BE2C (cell line): ENCODE measurements at regions not wholly inside any gene's neighbourhood (a gene's known extent, or its start where the extent isn't known, plus 50 kb on each side); places are given as distances from the start of the nearest gene placed in this dataset.

Source experiments
- DNase-seq: peaks from one replicate; pipeline ENCODE4 v3.0.0-alpha.2; 2020
- H3K27me3 ChIP-seq: fragments of 250-450 bp; sonication (Bioruptor Pico); 2 replicates; pipeline ENCODE4 v1.5.1; 2020; ENCODE audit warnings: mild to moderate bottlenecking
- H3K36me3 ChIP-seq: fragments of 250-450 bp; sonication (Bioruptor Pico); 2 replicates; pipeline ENCODE4 v1.5.1; 2020; ENCODE audit warnings: mild to moderate bottlenecking
- H3K4me1 ChIP-seq: fragments of 250-450 bp; sonication (Bioruptor Pico); 2 replicates; pipeline ENCODE4 v1.5.1; 2020
- H3K4me3 ChIP-seq: 2 replicates; pipeline ENCODE4 v1.5.1; 2011; ENCODE audit warnings: low read depth, low read length
- H3K9me3 ChIP-seq: fragments of 250-450 bp; sonication (Bioruptor Pico); 2 replicates; pipeline ENCODE4 v1.5.1; 2020
- CTCF ChIP-seq: IDR thresholded peaks from 2 replicates; pipeline ENCODE4 v1.5.1; 2012; ENCODE audit warnings: mild to moderate bottlenecking, low read depth, low read length

- Histone ChIP-seq H3K4me1 (peaks cover 17% of the 10 kb centered on the region), H3K27me3 (no peaks in the 10 kb centered on the region), H3K36me3 (no peaks in the 10 kb centered on the region), H3K9me3 (no peaks in the 10 kb centered on the region), H3K4me3 (no peak overlapping the region)
- no peak for DNase-seq
- no peak for TF ChIP-seq CTCF
These were observed 1019.5 kb downstream of the NR2F1-AS1 start for GRCh38 chr5:92561411-92561959.

GRCh38 chr5:92560698-92561401, 1020.2 kb downstream of the NR2F1-AS1 start:
- H3K4me1 ChIP-seq, result peaks cover 17% of the 10 kb centered on the region
- H3K4me3 ChIP-seq, result no peak overlapping the region
- H3K36me3 ChIP-seq, result no peaks in the 10 kb centered on the region
- DNase-seq, result no peak
- H3K27me3 ChIP-seq, result no peaks in the 10 kb centered on the region
- H3K9me3 ChIP-seq, result no peaks in the 10 kb centered on the region
- TF ChIP-seq CTCF, result no peak

GRCh38 chr5:92559781-92560180, 1021.2 kb downstream of the NR2F1-AS1 start:
- TF ChIP-seq CTCF, result no peak
- no peak for DNase-seq
- Histone ChIP-seq H3K27me3 (no peaks in the 10 kb centered on the region), H3K9me3 (no peaks in the 10 kb centered on the region; the same call in 1 of the 2 replicates), H3K4me3 (no peak overlapping the region), H3K36me3 (no peaks in the 10 kb centered on the region), H3K4me1 (peaks cover 10% of the 10 kb centered on the region)

GRCh38 chr5:92559331-92559730, 1021.7 kb downstream of the NR2F1-AS1 start:
- H3K4me1 ChIP-seq, result peaks cover 10% of the 10 kb centered on the region
- H3K27me3 ChIP-seq, result no peaks in the 10 kb centered on the region
- H3K9me3 ChIP-seq, result no peaks in the 10 kb centered on the region; the same call in 1 of the 2 replicates
- no peaks in the 10 kb centered on the region for H3K36me3 ChIP-seq
- TF ChIP-seq CTCF, result no peak
- no peak overlapping the region for H3K4me3 ChIP-seq
- no peak for DNase-seq

- Histone ChIP-seq H3K27me3 (no peaks in the 10 kb centered on the region), H3K4me3 (no peak overlapping the region)
These were observed 1024.3 kb downstream of the NR2F1-AS1 start for GRCh38 chr5:92556747-92557146.

More at GRCh38 chr5:92556747-92557146, 1024.3 kb downstream of the NR2F1-AS1 start:
- no peak for TF ChIP-seq CTCF
- DNase-seq, result no peak
- no peaks in the 10 kb centered on the region for H3K36me3 ChIP-seq
- no peaks in the 10 kb centered on the region; the same call in 1 of the 2 replicates for H3K9me3 ChIP-seq
- peaks cover 8% of the 10 kb centered on the region for H3K4me1 ChIP-seq
